K562 (cell line): ENCODE measurements at regions not wholly inside any gene's neighbourhood (a gene's known extent, or its start where the extent isn't known, plus 50 kb on each side); places are given as distances from the start of the nearest gene placed in this dataset.

Experiments used
- DACH1 ChIP-seq: fragments of 450-650 bp; IDR thresholded peaks from 2 replicates; pipeline ENCODE4 v1.6.1; 2018; ENCODE audit not compliant: partially characterized antibody
- EP300 ChIP-seq: IDR thresholded peaks from 2 replicates; pipeline ENCODE4 v1.6.1; 2012; ENCODE audit warnings: low read length, improper control_type of control experiment
- ETV6 ChIP-seq, 3 experiments: fragments of 150-350 bp in 1 of 3; sonication (generic) in 1 of 3; formaldehyde crosslinking in 1 of 3; IDR thresholded peaks; 2 replicates each; pipeline versions ENCODE4 v1.6.1 to v1.8.0; 2014 to 2022; ENCODE audit warnings: borderline replicate concordance in 2 of 3, low read depth in 2 of 3, antibody characterized with exemption in 1 of 3, low read length in 1 of 3, mild to moderate bottlenecking in 1 of 3, missing genetic modification reagents in 1 of 3
- GABPB1 ChIP-seq: sonication (generic); formaldehyde crosslinking; IDR thresholded peaks from 2 replicates; pipeline ENCODE4 v1.8.0; 2022; ENCODE audit warnings: mild to moderate bottlenecking, missing genetic modification reagents
- KDM1A ChIP-seq, 2 experiments: fragments of 450-650 bp; IDR thresholded peaks; 2 replicates each; pipeline ENCODE4 v1.6.1; 2016; ENCODE audit warnings: mild to moderate bottlenecking in 2 of 2
- MAFK ChIP-seq: IDR thresholded peaks from 2 replicates; pipeline ENCODE4 v1.6.1; 2011; ENCODE audit warnings: low read length, improper control_type of control experiment
- MED1 ChIP-seq: sonication (generic); formaldehyde crosslinking; IDR thresholded peaks from 2 replicates; pipeline ENCODE4 v1.8.1; 2023; ENCODE audit warnings: missing genetic modification reagents, borderline replicate concordance
- POLR2AphosphoS5 ChIP-seq: IDR thresholded peaks from 2 replicates; pipeline ENCODE4 v1.6.1; 2011; ENCODE audit warnings: mild to moderate bottlenecking, low read depth, low read length, moderate library complexity; ENCODE audit not compliant: control insufficient read depth, insufficient read depth
- YY1 ChIP-seq, 3 experiments: IDR thresholded peaks; 2 replicates each; pipeline ENCODE4 v1.6.1; 2011; ENCODE audit warnings: low read length in 2 of 3, mild to moderate bottlenecking in 2 of 3, moderate library complexity in 2 of 3, borderline replicate concordance in 1 of 3, control low read depth in 1 of 3, low read depth in 1 of 3; ENCODE audit not compliant: insufficient read depth in 3 of 3, insufficient replicate concordance in 2 of 3, control insufficient read depth in 1 of 3, insufficient read length in 1 of 3; ENCODE audit errors: extremely low read depth in 1 of 3
- ZNF146 ChIP-seq: IDR thresholded peaks from one replicate; pipeline ENCODE4 v1.6.1; 2018; ENCODE audit warnings: missing compliant biosample characterization; ENCODE audit not compliant: unreplicated experiment
- TF ChIP-seq, protein P1 (sequence below): IDR thresholded peaks from 2 replicates; pipeline ENCODE4 v1.6.1; 2012; ENCODE audit warnings: low read depth, low read length, improper control_type of control experiment, borderline replicate concordance
- TF ChIP-seq, protein P2 (sequence below), 3 experiments: IDR thresholded peaks in 2 of 3; conservative IDR thresholded peaks in 1 of 3; 2 replicates each; pipeline ENCODE4 v1.5.1; 2011 to 2012; ENCODE audit warnings: low read length in 3 of 3, mild to moderate bottlenecking in 3 of 3, control low read depth in 2 of 3, improper control_type of control experiment in 1 of 3, inconsistent platforms in 1 of 3, low read depth in 1 of 3, mixed read lengths in 1 of 3, moderate library complexity in 1 of 3; ENCODE audit not compliant: insufficient read depth in 2 of 3
- TF ChIP-seq, protein P3 (sequence below), 2 experiments: fragments of 450-650 bp; IDR thresholded peaks; 2 replicates each; pipeline ENCODE4 v1.6.1; 2018; ENCODE audit warnings: mild to moderate bottlenecking in 2 of 2, low read depth in 1 of 2; ENCODE audit not compliant: partially characterized antibody in 2 of 2

DNA sequence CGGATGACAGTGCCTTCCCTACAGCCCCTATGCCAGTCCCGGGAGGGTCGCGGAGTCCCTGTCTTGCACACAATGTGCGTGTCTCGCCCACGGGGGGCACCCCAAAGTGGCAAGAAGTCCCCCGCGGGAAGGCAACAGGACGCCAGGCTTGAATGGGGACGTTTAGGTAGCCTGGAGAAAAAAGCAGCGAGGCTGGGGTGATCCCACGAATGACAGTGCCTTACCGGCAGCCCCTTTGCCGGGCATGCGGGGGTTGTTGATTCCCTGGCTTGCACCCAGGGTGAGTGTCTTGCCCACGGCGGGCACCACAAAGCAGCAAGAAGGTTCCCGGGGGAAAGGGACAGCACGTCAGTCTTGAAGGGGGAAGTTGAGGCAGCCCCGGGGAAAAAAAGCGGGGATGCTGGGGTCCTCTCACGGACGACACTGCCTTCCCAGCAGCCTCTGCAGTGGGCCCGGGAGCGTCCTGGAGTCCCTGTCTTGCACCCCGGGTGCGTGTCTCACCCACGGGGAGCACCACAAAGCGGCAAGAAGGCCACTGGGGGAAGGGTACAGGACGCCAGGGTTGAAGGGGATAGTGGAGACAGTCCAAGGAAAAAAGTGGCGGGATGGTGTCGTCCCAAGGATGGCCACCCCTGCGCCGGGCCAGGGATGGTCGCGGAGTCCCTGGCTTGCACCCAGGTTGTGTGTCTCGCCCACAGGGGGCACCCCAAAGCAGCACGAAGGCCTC is 156.8 kb upstream of the ALG10B start:
- TF ChIP-seq, protein P1, sequence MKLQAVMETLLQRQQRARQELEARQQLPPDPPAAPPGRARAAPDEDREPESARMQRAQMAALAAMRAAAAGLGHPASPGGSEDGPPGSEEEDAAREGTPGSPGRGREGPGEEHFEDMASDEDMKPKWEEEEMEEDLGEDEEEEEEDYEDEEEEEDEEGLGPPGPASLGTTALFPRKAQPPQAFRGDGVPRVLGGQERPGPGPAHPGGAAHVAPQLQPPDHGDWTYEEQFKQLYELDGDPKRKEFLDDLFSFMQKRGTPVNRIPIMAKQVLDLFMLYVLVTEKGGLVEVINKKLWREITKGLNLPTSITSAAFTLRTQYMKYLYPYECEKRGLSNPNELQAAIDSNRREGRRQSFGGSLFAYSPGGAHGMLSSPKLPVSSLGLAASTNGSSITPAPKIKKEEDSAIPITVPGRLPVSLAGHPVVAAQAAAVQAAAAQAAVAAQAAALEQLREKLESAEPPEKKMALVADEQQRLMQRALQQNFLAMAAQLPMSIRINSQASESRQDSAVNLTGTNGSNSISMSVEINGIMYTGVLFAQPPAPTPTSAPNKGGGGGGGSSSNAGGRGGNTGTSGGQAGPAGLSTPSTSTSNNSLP, result no peak
- TF ChIP-seq MAFK, result no peak
- TF ChIP-seq, protein P2, sequence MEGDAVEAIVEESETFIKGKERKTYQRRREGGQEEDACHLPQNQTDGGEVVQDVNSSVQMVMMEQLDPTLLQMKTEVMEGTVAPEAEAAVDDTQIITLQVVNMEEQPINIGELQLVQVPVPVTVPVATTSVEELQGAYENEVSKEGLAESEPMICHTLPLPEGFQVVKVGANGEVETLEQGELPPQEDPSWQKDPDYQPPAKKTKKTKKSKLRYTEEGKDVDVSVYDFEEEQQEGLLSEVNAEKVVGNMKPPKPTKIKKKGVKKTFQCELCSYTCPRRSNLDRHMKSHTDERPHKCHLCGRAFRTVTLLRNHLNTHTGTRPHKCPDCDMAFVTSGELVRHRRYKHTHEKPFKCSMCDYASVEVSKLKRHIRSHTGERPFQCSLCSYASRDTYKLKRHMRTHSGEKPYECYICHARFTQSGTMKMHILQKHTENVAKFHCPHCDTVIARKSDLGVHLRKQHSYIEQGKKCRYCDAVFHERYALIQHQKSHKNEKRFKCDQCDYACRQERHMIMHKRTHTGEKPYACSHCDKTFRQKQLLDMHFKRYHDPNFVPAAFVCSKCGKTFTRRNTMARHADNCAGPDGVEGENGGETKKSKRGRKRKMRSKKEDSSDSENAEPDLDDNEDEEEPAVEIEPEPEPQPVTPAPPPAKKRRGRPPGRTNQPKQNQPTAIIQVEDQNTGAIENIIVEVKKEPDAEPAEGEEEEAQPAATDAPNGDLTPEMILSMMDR (IDR thresholded peaks at IDR 0.05 in 2 of 3, conservative IDR thresholded peaks at IDR 0.05 in 1 of 3; ENCODE audit: insufficient read depth in 2 of 3, low read depth in 1 of 3, low read length in 3 of 3), result no peak
- TF ChIP-seq EP300, result no peak
- no peak for TF ChIP-seq YY1 (IDR thresholded peaks at IDR 0.05; ENCODE audit: borderline replicate concordance in 1 of 3, control insufficient read depth in 1 of 3, extremely low read depth in 1 of 3, insufficient read depth in 3 of 3, insufficient read length in 1 of 3, insufficient replicate concordance in 2 of 3, low read depth in 1 of 3, low read length in 2 of 3)
- no peak for TF ChIP-seq GABPB1 (CRISPR knock-in tag)
- TF ChIP-seq, protein P3, sequence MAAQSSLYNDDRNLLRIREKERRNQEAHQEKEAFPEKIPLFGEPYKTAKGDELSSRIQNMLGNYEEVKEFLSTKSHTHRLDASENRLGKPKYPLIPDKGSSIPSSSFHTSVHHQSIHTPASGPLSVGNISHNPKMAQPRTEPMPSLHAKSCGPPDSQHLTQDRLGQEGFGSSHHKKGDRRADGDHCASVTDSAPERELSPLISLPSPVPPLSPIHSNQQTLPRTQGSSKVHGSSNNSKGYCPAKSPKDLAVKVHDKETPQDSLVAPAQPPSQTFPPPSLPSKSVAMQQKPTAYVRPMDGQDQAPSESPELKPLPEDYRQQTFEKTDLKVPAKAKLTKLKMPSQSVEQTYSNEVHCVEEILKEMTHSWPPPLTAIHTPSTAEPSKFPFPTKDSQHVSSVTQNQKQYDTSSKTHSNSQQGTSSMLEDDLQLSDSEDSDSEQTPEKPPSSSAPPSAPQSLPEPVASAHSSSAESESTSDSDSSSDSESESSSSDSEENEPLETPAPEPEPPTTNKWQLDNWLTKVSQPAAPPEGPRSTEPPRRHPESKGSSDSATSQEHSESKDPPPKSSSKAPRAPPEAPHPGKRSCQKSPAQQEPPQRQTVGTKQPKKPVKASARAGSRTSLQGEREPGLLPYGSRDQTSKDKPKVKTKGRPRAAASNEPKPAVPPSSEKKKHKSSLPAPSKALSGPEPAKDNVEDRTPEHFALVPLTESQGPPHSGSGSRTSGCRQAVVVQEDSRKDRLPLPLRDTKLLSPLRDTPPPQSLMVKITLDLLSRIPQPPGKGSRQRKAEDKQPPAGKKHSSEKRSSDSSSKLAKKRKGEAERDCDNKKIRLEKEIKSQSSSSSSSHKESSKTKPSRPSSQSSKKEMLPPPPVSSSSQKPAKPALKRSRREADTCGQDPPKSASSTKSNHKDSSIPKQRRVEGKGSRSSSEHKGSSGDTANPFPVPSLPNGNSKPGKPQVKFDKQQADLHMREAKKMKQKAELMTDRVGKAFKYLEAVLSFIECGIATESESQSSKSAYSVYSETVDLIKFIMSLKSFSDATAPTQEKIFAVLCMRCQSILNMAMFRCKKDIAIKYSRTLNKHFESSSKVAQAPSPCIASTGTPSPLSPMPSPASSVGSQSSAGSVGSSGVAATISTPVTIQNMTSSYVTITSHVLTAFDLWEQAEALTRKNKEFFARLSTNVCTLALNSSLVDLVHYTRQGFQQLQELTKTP (IDR thresholded peaks at IDR 0.05; ENCODE audit: low read depth in 1 of 2, partially characterized antibody in 2 of 2), result no peak
- no peak for TF ChIP-seq DACH1
- TF ChIP-seq ZNF146 (CRISPR knock-in tag), result no peak
- no peak for TF ChIP-seq KDM1A (IDR thresholded peaks at IDR 0.05)
- TF ChIP-seq ETV6 (IDR thresholded peaks at IDR 0.05; ENCODE audit: borderline replicate concordance in 1 of 2, low read depth in 2 of 2, low read length in 1 of 2), result no peak
- TF ChIP-seq ETV6 (CRISPR knock-in tag; IDR thresholded peaks at IDR 0.05; ENCODE audit: borderline replicate concordance), result no peak
- no peak for TF ChIP-seq MED1 (CRISPR knock-in tag)
- no peak for TF ChIP-seq POLR2AphosphoS5
